Occipital lobe (tissue), 1 donor: ENCODE measurements at regions not wholly inside any gene's neighbourhood (a gene's known extent, or its start where the extent isn't known, plus 50 kb on each side); places are given as distances from the start of the nearest gene placed in this dataset.
"Not testable (repeated sequence)": the region's sequence is repeated elsewhere in the genome, so short reads cannot be mapped to it uniquely, and the experiment has no call there.

Source experiments
- DNase-seq: peaks from one replicate; lab custom pipeline; 2025; lab: John Stamatoyannopoulos, UW

GRCh38 chr17:69669441-69670178 lies 255.1 kb downstream of the MAP2K6 start:
- DNase-seq, result no peak

GRCh38 chr17:69672924-69673323 lies 258.4 kb downstream of the MAP2K6 start:
- DNase-seq, result no peak

GRCh38 chr17:69677130-69677529 lies 262.6 kb downstream of the MAP2K6 start:
- no peak for DNase-seq

GRCh38 chr17:69678206-69678605 lies 263.7 kb downstream of the MAP2K6 start:
- no peak for DNase-seq

DNA sequence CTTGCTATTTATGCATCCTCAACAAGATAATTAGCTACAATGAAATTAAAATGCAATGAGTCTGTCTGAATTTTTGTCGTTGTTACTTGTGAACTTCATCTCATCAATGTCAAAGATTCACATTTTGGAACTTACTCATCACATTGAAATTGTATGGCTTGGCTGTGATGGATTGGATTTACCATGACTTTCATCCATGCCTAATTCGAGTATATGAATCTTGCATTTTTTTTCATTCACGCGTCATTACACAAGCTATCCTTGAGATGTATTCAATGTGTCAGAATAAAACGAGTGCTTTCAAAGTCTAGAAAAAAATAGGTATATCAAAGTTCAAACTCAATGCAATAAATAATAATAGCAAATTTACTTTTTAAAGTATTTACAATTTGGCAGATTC lies 265.3 kb downstream of the MAP2K6 start:
- DNase-seq, result no peak

DNA sequence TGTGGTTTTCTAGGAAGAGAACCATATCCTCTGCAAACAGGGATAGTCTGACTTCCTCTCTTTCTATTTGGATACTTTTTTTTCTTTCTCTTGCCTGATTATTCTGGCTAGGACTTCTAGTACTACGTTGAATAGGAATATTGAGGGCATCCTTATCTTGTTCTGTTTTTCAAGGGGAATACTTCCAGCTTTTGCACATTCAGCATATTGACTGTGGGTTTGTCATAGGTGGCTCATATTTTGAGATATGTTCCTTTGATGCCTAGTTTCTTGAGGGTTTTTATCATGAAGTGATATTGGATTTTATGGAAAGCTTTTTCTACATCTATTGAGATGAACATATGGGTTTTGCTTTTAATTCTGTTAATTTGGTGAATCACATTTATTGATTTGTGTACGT lies 269.8 kb downstream of the MAP2K6 start:
- no peak for DNase-seq

DNA sequence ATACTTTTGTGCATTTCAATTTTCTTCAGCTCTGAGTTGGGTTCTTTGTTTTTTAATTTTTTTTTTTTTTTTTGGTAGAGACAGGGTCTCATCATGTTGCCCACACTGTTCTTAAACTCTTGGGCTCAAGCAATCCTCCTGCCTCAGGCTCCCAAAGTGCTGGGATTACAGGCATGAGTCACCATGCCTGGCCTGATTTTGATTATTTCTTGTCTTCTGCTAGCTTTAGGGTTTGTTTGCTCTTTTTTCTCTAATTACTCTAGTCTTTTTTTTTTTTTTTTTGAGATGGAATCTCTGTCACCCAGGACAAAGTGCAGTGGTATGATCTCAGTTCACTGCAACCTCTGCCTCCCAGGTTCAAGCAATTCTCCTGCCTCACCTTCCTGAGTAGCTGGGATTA lies 270.7 kb downstream of the MAP2K6 start:
- DNase-seq, result not testable (repeated sequence)

- DNase-seq, result no peak
Observed at GRCh38 chr17:69690531-69690930, 276.0 kb downstream of the MAP2K6 start.

GRCh38 chr17:69692171-69692570 lies 277.7 kb downstream of the MAP2K6 start:
- DNase-seq, result no peak

DNA sequence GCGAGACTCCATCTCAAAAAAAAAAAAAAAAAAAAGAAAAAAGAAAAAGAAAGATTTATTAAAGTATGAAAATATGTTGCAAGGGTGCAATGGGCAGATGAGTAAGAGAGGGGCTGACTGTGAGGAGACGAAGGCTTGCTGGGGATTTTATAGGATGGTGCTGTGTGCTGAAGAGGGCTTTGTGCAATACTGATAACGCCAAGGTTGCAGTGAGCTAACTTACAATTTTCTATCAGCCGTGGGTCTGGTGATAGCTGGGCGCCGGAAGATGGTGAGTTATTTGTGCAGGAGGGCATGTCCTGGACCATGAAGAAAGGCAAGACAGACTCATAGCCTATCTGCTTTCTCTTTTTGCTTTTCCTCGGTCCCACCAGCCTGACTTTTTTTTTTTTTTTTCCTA lies 281.1 kb downstream of the MAP2K6 start:
- no peak for DNase-seq

DNA sequence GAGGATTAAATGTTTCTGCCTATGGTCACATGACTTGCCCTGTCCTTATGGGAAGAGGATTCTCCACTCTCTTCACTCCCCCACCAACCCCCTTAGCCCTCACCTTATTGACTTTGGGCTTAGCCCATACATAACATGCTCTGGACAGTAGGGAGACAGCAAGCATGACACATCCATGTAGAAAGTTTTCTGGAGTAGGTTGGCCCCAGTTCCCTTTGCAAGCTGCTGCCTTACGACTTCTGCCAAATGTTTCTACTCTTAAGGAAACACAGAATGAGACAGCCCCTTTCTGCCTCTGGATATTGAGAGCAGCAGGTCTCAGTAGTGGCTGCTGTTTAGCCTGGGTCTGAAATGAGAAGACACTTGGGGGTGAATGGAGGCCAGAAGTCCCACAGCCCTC lies 282.2 kb downstream of the MAP2K6 start:
- no peak for DNase-seq

DNA sequence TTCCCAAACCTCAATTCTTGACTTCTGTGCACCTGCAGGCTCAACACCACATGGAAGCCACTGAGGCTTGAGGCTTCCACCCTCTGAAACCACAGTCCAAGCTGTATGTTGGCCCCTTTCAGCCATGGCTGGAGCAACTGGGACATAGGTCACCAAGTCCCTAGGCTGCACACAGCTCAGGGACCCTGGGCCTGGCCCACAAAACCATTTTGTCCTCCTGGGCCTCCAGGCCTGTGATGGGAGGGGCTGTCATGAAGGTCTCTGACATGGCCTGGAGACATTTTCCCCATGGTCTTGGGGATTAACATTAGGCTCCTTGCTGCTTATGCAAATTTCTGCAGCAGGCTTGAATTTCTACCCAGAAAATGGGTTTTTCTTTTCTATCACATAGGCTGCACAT lies 283.9 kb downstream of the MAP2K6 start:
- DNase-seq, result not testable (repeated sequence)

GRCh38 chr17:69702078-69702477 lies 287.6 kb downstream of the MAP2K6 start:
- no peak for DNase-seq

DNA sequence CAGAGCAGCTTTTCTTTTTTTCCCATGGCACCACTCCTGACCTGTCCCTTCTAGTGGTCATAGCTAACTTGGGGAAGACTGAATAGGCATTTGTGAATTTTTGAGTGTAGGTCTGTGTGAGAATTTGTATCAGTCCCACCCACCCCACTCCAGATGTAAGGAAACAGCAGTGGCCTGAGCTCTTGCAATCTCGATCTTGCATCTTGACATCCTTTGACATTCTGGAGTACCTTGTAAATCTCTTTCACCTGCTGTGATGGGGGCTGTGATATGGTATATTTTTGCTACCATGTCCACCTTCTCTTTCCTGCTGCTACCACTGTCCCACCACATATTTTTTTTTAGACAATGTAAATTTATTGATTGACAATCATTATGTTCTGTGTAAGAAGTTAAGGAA lies 289.3 kb downstream of the MAP2K6 start:
- DNase-seq, result no peak

GRCh38 chr17:69704935-69705334 lies 290.4 kb downstream of the MAP2K6 start:
- no peak for DNase-seq

DNA sequence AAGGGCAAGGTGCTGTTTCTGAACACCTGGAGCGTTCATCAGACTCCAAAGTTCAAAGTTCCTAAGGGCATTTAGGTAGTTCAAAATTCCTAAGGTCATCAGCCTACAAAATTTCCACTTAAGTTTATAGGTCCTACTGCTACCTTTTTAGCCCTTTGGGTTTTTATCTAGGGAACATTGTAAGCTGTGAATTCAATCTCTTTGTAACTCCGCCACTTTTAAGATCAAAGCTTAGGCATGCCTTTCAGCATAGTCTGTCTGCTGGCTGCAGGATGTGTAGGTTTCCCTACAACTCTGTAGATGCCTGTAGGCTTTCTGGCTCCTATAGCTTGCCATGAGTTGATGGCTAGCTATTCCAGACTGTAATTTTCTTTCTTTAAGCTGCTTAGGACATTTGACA lies 291.6 kb downstream of the MAP2K6 start:
- no peak for DNase-seq

DNA sequence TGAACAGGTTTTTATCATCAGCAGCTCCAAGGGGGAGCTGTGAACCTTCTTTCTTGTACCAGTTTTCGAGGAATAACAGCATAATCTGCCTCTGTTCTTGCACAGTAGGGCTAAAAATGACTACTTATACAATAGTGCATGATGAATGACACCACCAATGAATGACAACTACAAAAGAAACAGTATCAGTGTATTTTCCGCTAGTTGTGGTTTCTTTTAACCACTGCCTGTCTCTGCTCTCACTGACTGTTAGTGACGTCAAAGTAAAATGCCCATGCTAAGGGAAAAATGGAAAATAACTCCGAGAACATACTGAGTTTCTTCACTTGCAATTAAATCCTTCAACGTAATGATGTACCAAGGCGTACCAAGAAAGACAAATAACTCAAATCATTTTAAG lies 294.9 kb downstream of the MAP2K6 start:
- no peak for DNase-seq

- DNase-seq, result no peak
Observed at GRCh38 chr17:69710926-69711325, 296.4 kb downstream of the MAP2K6 start.

DNA sequence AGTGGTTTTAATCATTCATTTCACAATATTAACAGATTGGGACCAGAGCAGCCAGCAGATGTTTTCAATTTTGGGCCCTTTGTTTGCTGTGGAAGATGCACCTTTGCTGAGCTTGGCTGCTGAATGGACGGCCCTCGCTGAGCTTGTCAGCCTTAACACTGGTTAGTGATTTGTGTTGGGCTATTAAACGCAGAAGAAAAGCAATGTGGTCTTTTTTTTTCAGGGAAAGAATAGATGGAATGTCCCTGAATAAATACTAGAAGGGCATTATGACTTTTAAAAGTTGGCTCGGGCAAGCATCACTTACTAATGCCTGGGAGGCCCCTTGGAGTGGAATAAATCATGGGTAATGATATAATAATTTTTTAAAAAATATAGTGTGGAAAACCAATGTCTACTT lies 297.0 kb downstream of the MAP2K6 start:
- no peak for DNase-seq

DNA sequence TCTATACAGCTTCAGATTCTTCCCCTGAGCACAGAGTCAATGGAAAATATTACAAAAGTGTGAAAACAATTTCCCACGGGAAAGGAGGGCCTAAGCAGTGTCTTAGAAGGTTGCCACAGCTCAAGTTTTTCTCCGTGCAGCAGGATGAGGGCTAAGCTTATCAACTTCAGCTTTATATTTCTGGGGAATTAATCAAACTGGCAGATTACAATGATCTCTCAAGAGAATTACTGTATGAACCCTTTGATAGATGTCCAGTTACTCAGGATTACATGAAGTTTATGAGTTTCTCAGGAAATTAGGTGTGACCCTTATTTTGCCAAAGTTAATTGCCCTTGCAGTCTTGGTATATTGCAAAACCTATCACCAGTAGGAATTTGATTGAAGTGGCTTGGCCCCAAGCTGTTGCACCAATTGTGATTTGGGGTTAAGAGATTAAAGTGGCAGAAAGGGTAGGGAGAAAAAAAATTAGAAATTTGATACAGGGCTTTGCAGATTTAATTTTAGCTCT lies 298.4 kb downstream of the MAP2K6 start:
- DNase-seq, result no peak

- DNase-seq, result no peak
Observed at GRCh38 chr17:69713815-69714214, 299.3 kb downstream of the MAP2K6 start.

- DNase-seq, result no peak
Observed at GRCh38 chr17:69714669-69715068, 300.2 kb downstream of the MAP2K6 start.

- no peak for DNase-seq
Observed at GRCh38 chr17:69715656-69716055, 301.2 kb downstream of the MAP2K6 start.

DNA sequence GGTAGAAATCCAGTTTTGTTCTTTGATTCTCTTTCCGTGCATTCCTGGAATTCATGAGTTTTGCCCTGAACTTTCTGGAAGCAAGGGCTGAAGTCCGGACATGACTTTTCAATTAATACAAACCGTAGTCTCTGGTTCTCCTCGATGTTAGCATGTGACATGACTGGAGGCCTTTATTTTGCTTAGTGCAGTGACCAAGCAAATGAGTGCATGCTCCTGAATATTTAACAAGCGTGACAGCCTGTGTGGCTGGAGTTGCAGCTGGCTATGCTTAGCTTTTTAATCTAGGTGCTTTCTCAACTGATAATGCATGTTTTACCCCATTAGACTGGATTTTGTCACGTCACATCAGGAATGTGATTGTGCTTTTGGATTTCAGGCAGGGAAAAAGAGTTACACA lies 302.1 kb downstream of the MAP2K6 start:
- DNase-seq, result no peak
